Adrenal gland (tissue), 9 donors: ENCODE measurements at regions not wholly inside any gene's neighbourhood (a gene's known extent, or its start where the extent isn't known, plus 50 kb on each side); places are given as distances from the start of the nearest gene placed in this dataset.

Source experiments
- DNase-seq, 7 donors: peaks; one replicate each; pipeline ENCODE4 v3.0.0-alpha.2; 2019 to 2020
- H3K27ac ChIP-seq, 5 donors: fragments of 200-600 bp; sonication (generic) in 4 of 5; 1 replicate in 3 of 5; 2 replicates in 2 of 5; pipeline versions ENCODE4 v1.5.1 to v1.8.0; 2016 to 2020; ENCODE audit warnings: mild to moderate bottlenecking in 1 of 5
- H3K27me3 ChIP-seq: fragments of 200-600 bp; 2 replicates; pipeline ENCODE4 v1.8.0; 2021
- H3K36me3 ChIP-seq, 2 donors: fragments of 200-600 bp; replicated peaks in 1 of 2; 1 replicate in 1 of 2; 2 replicates in 1 of 2; pipeline versions ENCODE4 v1.5.1 to v1.8.0; 2018 to 2022
- H3K4me1 ChIP-seq, 2 donors: fragments of 200-600 bp; replicated peaks in 1 of 2; 1 replicate in 1 of 2; 2 replicates in 1 of 2; pipeline versions ENCODE4 v1.5.1 to v1.8.0; 2018 to 2021
- H3K4me3 ChIP-seq, 4 donors: fragments of 200-600 bp; sonication (generic) in 3 of 4; one replicate each; pipeline ENCODE4 v1.5.1; 2016 to 2018
- H3K9me3 ChIP-seq, 3 donors: fragments of 200-600 bp; sonication (generic) in 1 of 3; replicated peaks in 1 of 3; 1 replicate in 2 of 3; 2 replicates in 1 of 3; pipeline versions ENCODE4 v1.5.1 to v1.8.0; 2016 to 2021
- CTCF ChIP-seq, 6 experiments: fragments of 450-650 bp in 4 of 6; fragments of 200-600 bp in 2 of 6; sonication (generic) in 1 of 6; IDR thresholded peaks; 1 replicate in 5 of 6; 2 replicates in 1 of 6; pipeline versions ENCODE4 v1.5.1 to v1.8.0; 2016 to 2021; ENCODE audit warnings: antibody characterized with exemption in 6 of 6, mild to moderate bottlenecking in 2 of 6, moderate library complexity in 1 of 6
- POLR2A ChIP-seq, 2 donors: fragments of 450-650 bp; IDR thresholded peaks; one replicate each; pipeline ENCODE4 v1.6.1; 2017; ENCODE audit warnings: antibody characterized with exemption in 2 of 2, mild to moderate bottlenecking in 2 of 2, moderate library complexity in 1 of 2
- whole genome bisulfite sequencing, 4 donors: extraction: QIAGEN DNeasy Blood & Tissue Kit in 2 of 4; methylation state at CpG; one replicate each; pipeline versions ENCODE4 v1.1.5 to v1.1.7; 2013 to 2017; 5-methylcytosine and 5-hydroxymethylcytosine counted together
- intact Hi-C, 2 donors: fragments of 100-400 bp; cut with DNase I; formaldehyde crosslinking; loops; one replicate each; pipeline versions ENCODE4 v1.14.1 to v1.15.0; 2022 to 2023
- donor health status: healthy with polysubstance abuse.
- donor health status: Bipolar disorder and iron deficiency.
- donor health status: DM: yes; HTN: yes; CAD: no.
- donor health status: DM: no; HTN: no; CAD: no.
- donor health status: DM: no; HTN: no; CAD: no.

GRCh38 chr14:98965076-98965475 is 306.9 kb downstream of the BCL11B start:
- DNase-seq, result no peak
- no peak for TF ChIP-seq POLR2A (IDR thresholded peaks at IDR 0.05)
- TF ChIP-seq CTCF (IDR thresholded peaks at IDR 0.05), result no peak
- Histone ChIP-seq H3K4me1 (no peaks in the 10 kb centered on the region), H3K27me3 (peaks cover 3% of the 10 kb centered on the region), H3K36me3 (no peaks in the 10 kb centered on the region), H3K4me3 (no peak overlapping the region), H3K27ac (no peak overlapping the region), H3K9me3 (no peaks in the 10 kb centered on the region)
- intact Hi-C loops, result no loop called here
- WGBS, 4 donors, result 64 to 76% (median 71%) methylated on average over 4 to 5 of the region's 5 CpGs

GRCh38 chr14:98966016-98966415 is 306.0 kb downstream of the BCL11B start:
- TF ChIP-seq CTCF (IDR thresholded peaks at IDR 0.05) (no peak), POLR2A (IDR thresholded peaks at IDR 0.05) (no peak)
- WGBS, 4 donors, result 73 to 83% (median 74%) methylated on average over 3 of the region's 3 CpGs
- DNase-seq, result no peak
- intact Hi-C loops, result no loop called here
- H3K4me1 ChIP-seq, result no peaks in the 10 kb centered on the region
- H3K27ac ChIP-seq, result no peak overlapping the region
- H3K36me3 ChIP-seq, result no peaks in the 10 kb centered on the region
- no peak overlapping the region for H3K4me3 ChIP-seq
- no peaks in the 10 kb centered on the region for H3K9me3 ChIP-seq
- peaks cover 3% of the 10 kb centered on the region for H3K27me3 ChIP-seq

GRCh38 chr14:98966475-98967162 is 305.4 kb downstream of the BCL11B start:
- H3K36me3 ChIP-seq, result no peaks in the 10 kb centered on the region
- peaks cover 3% of the 10 kb centered on the region for H3K27me3 ChIP-seq
- no peak for TF ChIP-seq POLR2A (IDR thresholded peaks at IDR 0.05)
- no peak for TF ChIP-seq CTCF (IDR thresholded peaks at IDR 0.05)
- no peak overlapping the region for H3K27ac ChIP-seq
- H3K4me3 ChIP-seq, result no peak overlapping the region
- DNase-seq, result no peak
- WGBS, 4 donors, result 77 to 87% (median 80%) methylated on average over 6 of the region's 6 CpGs
- no peaks in the 10 kb centered on the region for H3K9me3 ChIP-seq
- H3K4me1 ChIP-seq, result no peaks in the 10 kb centered on the region
- intact Hi-C loops, result no loop called here

- DNase-seq, result no peak
- intact Hi-C loops, result no loop called here
These were observed 297.9 kb downstream of the BCL11B start for GRCh38 chr14:98974113-98974512.

More at GRCh38 chr14:98974113-98974512, 297.9 kb downstream of the BCL11B start:
- 86 to 93% (median 90%) methylated on average over 1 of the region's 1 CpG for WGBS, 4 donors
- TF ChIP-seq CTCF (IDR thresholded peaks at IDR 0.05), result no peak
- no peak for TF ChIP-seq POLR2A (IDR thresholded peaks at IDR 0.05)
- H3K9me3 ChIP-seq, result no peaks in the 10 kb centered on the region
- H3K27ac ChIP-seq, result no peak overlapping the region
- no peak overlapping the region for H3K4me3 ChIP-seq
- H3K27me3 ChIP-seq, result no peaks in the 10 kb centered on the region
- no peaks in the 10 kb centered on the region for H3K36me3 ChIP-seq
- no peaks in the 10 kb centered on the region for H3K4me1 ChIP-seq
